Esophagus squamous epithelium (tissue), 4 donors: ENCODE measurements at regions not wholly inside any gene's neighbourhood (a gene's known extent, or its start where the extent isn't known, plus 50 kb on each side); places are given as distances from the start of the nearest gene placed in this dataset.

ENCODE experiments used
- CTCF ChIP-seq, 6 experiments: fragments of 450-650 bp in 4 of 6; fragments of 200-600 bp in 2 of 6; sonication (generic) in 2 of 6; IDR thresholded peaks; one replicate each; pipeline ENCODE4 v1.5.1; 2016 to 2019; ENCODE audit warnings: antibody characterized with exemption in 6 of 6, mild to moderate bottlenecking in 4 of 6, moderate library complexity in 4 of 6
- POLR2A ChIP-seq, 4 donors: fragments of 450-650 bp; IDR thresholded peaks; one replicate each; pipeline ENCODE4 v1.6.1; 2017; ENCODE audit warnings: antibody characterized with exemption in 4 of 4, mild to moderate bottlenecking in 4 of 4, moderate library complexity in 3 of 4

DNA sequence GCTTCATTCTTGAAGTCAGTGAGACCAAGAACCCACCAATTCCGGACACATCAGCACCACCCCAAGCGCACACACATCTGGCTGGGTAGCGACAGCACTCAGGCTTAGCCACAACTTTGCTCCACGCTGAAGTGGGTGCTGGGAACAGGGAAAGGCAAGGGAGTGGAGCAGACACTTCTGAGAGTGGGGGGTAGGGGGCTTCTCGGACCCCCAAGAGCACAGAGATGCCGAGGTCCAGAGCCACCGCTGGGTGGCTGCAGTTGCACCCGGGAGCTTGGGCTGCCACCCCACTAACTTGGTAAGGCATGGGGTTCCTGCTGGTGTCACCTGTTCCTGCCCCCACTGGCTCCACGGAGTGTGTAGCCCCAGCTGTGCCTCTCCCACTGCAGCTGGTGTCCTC lies 225.3 kb upstream of the RIOK2 start:
- TF ChIP-seq POLR2A (IDR thresholded peaks at IDR 0.05) (no peak), CTCF (IDR thresholded peaks at IDR 0.05) (no peak)
